ENCODE measurements at regions not wholly inside any gene's neighbourhood (a gene's known extent, or its start where the extent isn't known, plus 50 kb on each side); places are given as distances from the start of the nearest gene placed in this dataset.

DNA sequence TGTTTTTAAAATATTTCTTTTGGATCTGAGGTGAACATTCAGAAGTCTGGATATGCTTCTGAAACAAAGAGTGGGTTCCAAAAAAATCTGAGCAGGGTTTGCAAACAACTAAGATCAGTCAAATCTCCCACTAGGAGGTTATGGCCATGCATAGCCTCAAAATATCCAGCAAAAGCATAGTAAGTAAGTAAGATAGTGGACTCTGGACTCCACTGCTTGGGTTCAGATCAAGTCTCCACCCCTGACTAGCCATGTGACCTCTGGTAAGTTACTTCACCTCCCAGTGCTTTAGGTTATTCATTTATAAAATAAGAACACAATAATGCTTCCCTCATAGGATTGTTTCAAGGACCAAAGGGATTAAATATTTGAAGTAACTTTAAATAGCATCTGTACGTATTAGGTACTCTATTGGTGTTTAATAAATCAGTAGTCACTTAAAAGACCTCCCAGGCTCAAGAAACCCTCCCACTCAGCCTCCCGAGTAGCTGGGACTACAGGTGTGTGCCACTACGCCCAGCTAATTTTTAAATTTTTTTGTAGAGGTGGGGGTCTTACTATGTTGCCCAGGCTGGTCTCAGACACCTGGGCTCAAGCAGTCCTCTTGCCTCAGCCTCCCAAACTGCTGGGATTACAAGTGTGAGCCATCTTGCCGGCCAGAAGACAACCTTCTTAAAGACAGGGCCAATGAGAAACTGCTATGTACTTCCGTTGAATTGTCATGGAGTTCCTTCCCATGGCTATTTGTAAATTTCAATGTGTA, 95.7 kb upstream of the SOX5 start (continued):
- TF ChIP-seq, protein P1, sequence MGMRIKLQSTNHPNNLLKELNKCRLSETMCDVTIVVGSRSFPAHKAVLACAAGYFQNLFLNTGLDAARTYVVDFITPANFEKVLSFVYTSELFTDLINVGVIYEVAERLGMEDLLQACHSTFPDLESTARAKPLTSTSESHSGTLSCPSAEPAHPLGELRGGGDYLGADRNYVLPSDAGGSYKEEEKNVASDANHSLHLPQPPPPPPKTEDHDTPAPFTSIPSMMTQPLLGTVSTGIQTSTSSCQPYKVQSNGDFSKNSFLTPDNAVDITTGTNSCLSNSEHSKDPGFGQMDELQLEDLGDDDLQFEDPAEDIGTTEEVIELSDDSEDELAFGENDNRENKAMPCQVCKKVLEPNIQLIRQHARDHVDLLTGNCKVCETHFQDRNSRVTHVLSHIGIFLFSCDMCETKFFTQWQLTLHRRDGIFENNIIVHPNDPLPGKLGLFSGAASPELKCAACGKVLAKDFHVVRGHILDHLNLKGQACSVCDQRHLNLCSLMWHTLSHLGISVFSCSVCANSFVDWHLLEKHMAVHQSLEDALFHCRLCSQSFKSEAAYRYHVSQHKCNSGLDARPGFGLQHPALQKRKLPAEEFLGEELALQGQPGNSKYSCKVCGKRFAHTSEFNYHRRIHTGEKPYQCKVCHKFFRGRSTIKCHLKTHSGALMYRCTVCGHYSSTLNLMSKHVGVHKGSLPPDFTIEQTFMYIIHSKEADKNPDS (CRISPR knock-in tag; IDR thresholded peaks at IDR 0.05) = no peak
- TF ChIP-seq, protein P2, sequence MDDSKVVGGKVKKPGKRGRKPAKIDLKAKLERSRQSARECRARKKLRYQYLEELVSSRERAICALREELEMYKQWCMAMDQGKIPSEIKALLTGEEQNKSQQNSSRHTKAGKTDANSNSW (CRISPR knock-in tag; IDR thresholded peaks at IDR 0.05; ENCODE audit: borderline replicate concordance) = no peak
- peak; percentile 77 for TF ChIP-seq NCOR1 (IDR thresholded peaks at IDR 0.05; ENCODE audit: borderline replicate concordance, low read length)
- TF ChIP-seq TBX2 (CRISPR knock-in tag; IDR thresholded peaks at IDR 0.05; ENCODE audit: borderline replicate concordance) = 0 out of 2 replicates have a peak, but pooled peaks have one; percentile 21
- TF ChIP-seq RBFOX2 (IDR thresholded peaks at IDR 0.05; ENCODE audit: low read depth, low read length) = peak; percentile 63; the same call in 1 of the 2 replicates
- TF ChIP-seq HNRNPLL (IDR thresholded peaks at IDR 0.05; ENCODE audit: low read depth, low read length, poor library complexity, severe bottlenecking) = no peak
- TF ChIP-seq ATF7 (IDR thresholded peaks at IDR 0.05) = no peak
- no peak for TF ChIP-seq ATF7 (CRISPR knock-in tag; IDR thresholded peaks at IDR 0.05)
- TF ChIP-seq ZNF781 (CRISPR knock-in tag; IDR thresholded peaks at IDR 0.05; ENCODE audit: borderline replicate concordance, not compliant biosample characterization) = no peak
- peak; percentile 35 for TF ChIP-seq SAP130 (CRISPR knock-in tag; IDR thresholded peaks at IDR 0.05; ENCODE audit: low read depth)
- 0 out of 2 replicates have a peak, but pooled peaks have one; percentile 35 for TF ChIP-seq KAT8 (CRISPR knock-in tag; IDR thresholded peaks at IDR 0.05)
- 0 out of 2 replicates have a peak, but pooled peaks have one; percentile 34 for TF ChIP-seq SOX13 (IDR thresholded peaks at IDR 0.05)
- TF ChIP-seq SOX13 (CRISPR knock-in tag; conservative IDR thresholded peaks at IDR 0.05 in 1 of 2, IDR thresholded peaks at IDR 0.05 in 1 of 2) = peak in 1 of 2 experiments; percentile 83; a peak in 2 of 4 replicates
- TF ChIP-seq EZH2 (conservative IDR thresholded peaks at IDR 0.05; ENCODE audit: low read depth, low read length) = no peak
- no peak for TF ChIP-seq HHEX (CRISPR knock-in tag; IDR thresholded peaks at IDR 0.05)
- peak; percentile 45; the same call in 1 of the 2 replicates for TF ChIP-seq ZNF501 (CRISPR knock-in tag; IDR thresholded peaks at IDR 0.05)
- TF ChIP-seq, protein P3, sequence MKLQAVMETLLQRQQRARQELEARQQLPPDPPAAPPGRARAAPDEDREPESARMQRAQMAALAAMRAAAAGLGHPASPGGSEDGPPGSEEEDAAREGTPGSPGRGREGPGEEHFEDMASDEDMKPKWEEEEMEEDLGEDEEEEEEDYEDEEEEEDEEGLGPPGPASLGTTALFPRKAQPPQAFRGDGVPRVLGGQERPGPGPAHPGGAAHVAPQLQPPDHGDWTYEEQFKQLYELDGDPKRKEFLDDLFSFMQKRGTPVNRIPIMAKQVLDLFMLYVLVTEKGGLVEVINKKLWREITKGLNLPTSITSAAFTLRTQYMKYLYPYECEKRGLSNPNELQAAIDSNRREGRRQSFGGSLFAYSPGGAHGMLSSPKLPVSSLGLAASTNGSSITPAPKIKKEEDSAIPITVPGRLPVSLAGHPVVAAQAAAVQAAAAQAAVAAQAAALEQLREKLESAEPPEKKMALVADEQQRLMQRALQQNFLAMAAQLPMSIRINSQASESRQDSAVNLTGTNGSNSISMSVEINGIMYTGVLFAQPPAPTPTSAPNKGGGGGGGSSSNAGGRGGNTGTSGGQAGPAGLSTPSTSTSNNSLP (IDR thresholded peaks at IDR 0.05; ENCODE audit: low read depth, low read length) = peak; percentile 48
- 0 out of 2 replicates have a peak, but pooled peaks have one; percentile 31 for TF ChIP-seq ZSCAN9 (CRISPR knock-in tag; IDR thresholded peaks at IDR 0.05; ENCODE audit: borderline replicate concordance)
- peak; percentile 56 for TF ChIP-seq FOXA3 (CRISPR knock-in tag; IDR thresholded peaks at IDR 0.05)
- TF ChIP-seq, protein P4, sequence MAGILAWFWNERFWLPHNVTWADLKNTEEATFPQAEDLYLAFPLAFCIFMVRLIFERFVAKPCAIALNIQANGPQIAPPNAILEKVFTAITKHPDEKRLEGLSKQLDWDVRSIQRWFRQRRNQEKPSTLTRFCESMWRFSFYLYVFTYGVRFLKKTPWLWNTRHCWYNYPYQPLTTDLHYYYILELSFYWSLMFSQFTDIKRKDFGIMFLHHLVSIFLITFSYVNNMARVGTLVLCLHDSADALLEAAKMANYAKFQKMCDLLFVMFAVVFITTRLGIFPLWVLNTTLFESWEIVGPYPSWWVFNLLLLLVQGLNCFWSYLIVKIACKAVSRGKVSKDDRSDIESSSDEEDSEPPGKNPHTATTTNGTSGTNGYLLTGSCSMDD (CRISPR knock-in tag; IDR thresholded peaks at IDR 0.05) = no peak
- TF ChIP-seq ZNF354B (CRISPR knock-in tag; IDR thresholded peaks at IDR 0.05) = no peak
- peak; percentile 52 for TF ChIP-seq POLR2G (IDR thresholded peaks at IDR 0.05; ENCODE audit: low read depth, low read length)
- TF ChIP-seq KLF16 (CRISPR knock-in tag; IDR thresholded peaks at IDR 0.05) = no peak
- TF ChIP-seq ZNF121 (CRISPR knock-in tag; IDR thresholded peaks at IDR 0.05) = peak; percentile 82
- no peak for TF ChIP-seq MTA1 (CRISPR knock-in tag; IDR thresholded peaks at IDR 0.05; ENCODE audit: borderline replicate concordance)
- peak; percentile 81; the same call in 1 of the 2 replicates for TF ChIP-seq ZC3H4 (CRISPR knock-in tag; IDR thresholded peaks at IDR 0.05; ENCODE audit: borderline replicate concordance)

Measured in HepG2 (cell line).